A673 (cell line): ENCODE measurements at regions not wholly inside any gene's neighbourhood (a gene's known extent, or its start where the extent isn't known, plus 50 kb on each side); places are given as distances from the start of the nearest gene placed in this dataset.
"Not testable (repeated sequence)": the region's sequence is repeated elsewhere in the genome, so short reads cannot be mapped to it uniquely, and the experiment has no call there.

Source experiments
- BruUV-seq: library from RNA; stranded (reverse); fragments of 400-500 nt; replicated peaks from 2 replicates; lab custom pipeline; 2021; lab: Mats Ljungman, UMichigan
- CTCF ChIA-PET: fragments of 300-600 bp; sonication (Branson Sonifier 250); formaldehyde crosslinking; loops from one replicate; lab custom pipeline; 2022; ENCODE audit warnings: antibody characterized with exemption; lab: Charles Lee
- POLR2A ChIA-PET: fragments of 300-600 bp; sonication (Branson Sonifier 250); formaldehyde crosslinking; loops from one replicate; lab custom pipeline; 2022; ENCODE audit warnings: antibody characterized with exemption; ENCODE audit not compliant: low non-redundant PET; lab: Charles Lee
- DNase-seq: peaks from one replicate; pipeline ENCODE4 v3.0.0-alpha.2; 2015; ENCODE audit warnings: low spot score
- H3K27ac ChIP-seq: fragments of 200-600 bp; sonication (generic); 2 replicates; pipeline ENCODE4 v1.5.1; 2016; ENCODE audit warnings: mixed run types, low read depth, mild to moderate bottlenecking, mixed read lengths, antibody characterized with exemption, low read length; ENCODE audit not compliant: poor library complexity, severe bottlenecking
- H3K27me3 ChIP-seq: fragments of 200-600 bp; sonication (generic); replicated peaks from 2 replicates; pipeline ENCODE4 v1.6.1; 2017; ENCODE audit warnings: mixed run types, low read depth, mild to moderate bottlenecking, mixed read lengths, antibody characterized with exemption, low read length; ENCODE audit not compliant: insufficient read depth, poor library complexity
- H3K36me3 ChIP-seq: fragments of 200-600 bp; sonication (generic); 2 replicates; pipeline ENCODE4 v1.6.1; 2016; ENCODE audit warnings: mixed run types, mild to moderate bottlenecking, mixed read lengths, antibody characterized with exemption, low read length; ENCODE audit not compliant: insufficient read depth, poor library complexity, severe bottlenecking
- H3K4me1 ChIP-seq: fragments of 200-600 bp; sonication (generic); 2 replicates; pipeline ENCODE4 v1.6.1; 2017; ENCODE audit warnings: mixed run types, mild to moderate bottlenecking, mixed read lengths, antibody characterized with exemption, low read length; ENCODE audit not compliant: insufficient read depth, poor library complexity, severe bottlenecking
- H3K4me3 ChIP-seq: fragments of 200-600 bp; sonication (generic); 2 replicates; pipeline ENCODE4 v1.5.1; 2016; ENCODE audit warnings: low read depth, mixed run types, mild to moderate bottlenecking, mixed read lengths, low read length; ENCODE audit not compliant: poor library complexity, severe bottlenecking
- H3K9me3 ChIP-seq: fragments of 200-600 bp; sonication (generic); 2 replicates; pipeline ENCODE4 v1.6.1; 2016; ENCODE audit warnings: mixed run types, low read depth, mild to moderate bottlenecking, mixed read lengths, antibody characterized with exemption, low read length; ENCODE audit not compliant: poor library complexity, severe bottlenecking
- intact Hi-C: fragments of 100-400 bp; cut with micrococcal nuclease; formaldehyde crosslinking; loops from one replicate; pipeline ENCODE4 v1.10.0; 2022; ENCODE audit not compliant: unreplicated experiment
- TF ChIP-seq, protein P1 (sequence below): fragments of 300-800, 200-600 bp; sonication (generic); conservative IDR thresholded peaks from 2 replicates; pipeline ENCODE4 v1.5.1; 2017; ENCODE audit warnings: low read depth, mild to moderate bottlenecking, antibody characterized with exemption, low read length, moderate library complexity, mixed read lengths

DNA sequence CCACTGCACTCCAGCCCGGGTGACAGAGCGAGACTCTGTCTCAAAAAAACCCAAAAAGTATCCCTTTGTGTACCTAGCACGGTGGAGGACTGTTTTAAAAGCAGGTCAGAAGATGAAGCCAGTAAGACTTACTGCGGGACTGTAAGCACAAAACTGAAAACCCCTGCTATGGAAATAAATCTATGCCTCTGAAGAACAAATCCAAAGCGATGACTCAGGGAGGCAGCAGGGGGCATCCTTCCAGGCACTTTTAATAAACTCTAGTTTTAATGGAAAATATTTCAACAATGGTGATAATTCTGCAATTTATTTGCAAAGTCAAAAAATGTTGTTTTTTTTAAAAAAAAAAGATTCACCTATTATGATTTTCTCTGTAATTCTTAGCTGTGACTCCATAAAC, 326.8 kb downstream of the BCL2L11 start:
- BruUV-seq, POLR2A ChIA-PET, H3K27me3 ChIP-seq, H3K27ac ChIP-seq, H3K9me3 ChIP-seq, intact Hi-C loops, H3K36me3 ChIP-seq, H3K4me3 ChIP-seq, CTCF ChIA-PET, DNase-seq, H3K4me1 ChIP-seq: not testable (repeated sequence)
- TF ChIP-seq, protein P1, sequence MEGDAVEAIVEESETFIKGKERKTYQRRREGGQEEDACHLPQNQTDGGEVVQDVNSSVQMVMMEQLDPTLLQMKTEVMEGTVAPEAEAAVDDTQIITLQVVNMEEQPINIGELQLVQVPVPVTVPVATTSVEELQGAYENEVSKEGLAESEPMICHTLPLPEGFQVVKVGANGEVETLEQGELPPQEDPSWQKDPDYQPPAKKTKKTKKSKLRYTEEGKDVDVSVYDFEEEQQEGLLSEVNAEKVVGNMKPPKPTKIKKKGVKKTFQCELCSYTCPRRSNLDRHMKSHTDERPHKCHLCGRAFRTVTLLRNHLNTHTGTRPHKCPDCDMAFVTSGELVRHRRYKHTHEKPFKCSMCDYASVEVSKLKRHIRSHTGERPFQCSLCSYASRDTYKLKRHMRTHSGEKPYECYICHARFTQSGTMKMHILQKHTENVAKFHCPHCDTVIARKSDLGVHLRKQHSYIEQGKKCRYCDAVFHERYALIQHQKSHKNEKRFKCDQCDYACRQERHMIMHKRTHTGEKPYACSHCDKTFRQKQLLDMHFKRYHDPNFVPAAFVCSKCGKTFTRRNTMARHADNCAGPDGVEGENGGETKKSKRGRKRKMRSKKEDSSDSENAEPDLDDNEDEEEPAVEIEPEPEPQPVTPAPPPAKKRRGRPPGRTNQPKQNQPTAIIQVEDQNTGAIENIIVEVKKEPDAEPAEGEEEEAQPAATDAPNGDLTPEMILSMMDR, result 0 out of 2 replicates have a peak, but pooled peaks have one; percentile 23

DNA sequence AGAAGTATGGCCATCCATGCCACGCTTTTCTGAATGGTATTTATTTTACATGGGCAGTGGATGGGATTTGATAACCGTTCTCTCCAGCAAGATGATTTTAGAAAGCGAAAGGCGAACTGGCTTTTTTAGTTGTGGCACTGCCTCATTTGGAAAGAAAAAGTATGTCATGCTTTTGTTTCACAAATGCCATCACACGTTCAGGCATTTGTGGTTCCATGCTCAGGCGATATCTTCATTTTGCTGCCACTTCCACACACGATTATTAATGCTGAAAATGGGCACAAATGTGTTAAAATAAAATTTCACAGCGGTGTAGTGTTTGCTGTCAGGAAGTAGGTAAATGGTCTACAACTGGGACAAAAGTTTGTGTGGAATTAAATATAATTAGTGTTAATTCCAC, 328.1 kb downstream of the BCL2L11 start:
- DNase-seq, BruUV-seq, POLR2A ChIA-PET, CTCF ChIA-PET, H3K9me3 ChIP-seq, H3K4me1 ChIP-seq, H3K27me3 ChIP-seq, H3K27ac ChIP-seq, H3K36me3 ChIP-seq, H3K4me3 ChIP-seq, intact Hi-C loops: not testable (repeated sequence)

DNA sequence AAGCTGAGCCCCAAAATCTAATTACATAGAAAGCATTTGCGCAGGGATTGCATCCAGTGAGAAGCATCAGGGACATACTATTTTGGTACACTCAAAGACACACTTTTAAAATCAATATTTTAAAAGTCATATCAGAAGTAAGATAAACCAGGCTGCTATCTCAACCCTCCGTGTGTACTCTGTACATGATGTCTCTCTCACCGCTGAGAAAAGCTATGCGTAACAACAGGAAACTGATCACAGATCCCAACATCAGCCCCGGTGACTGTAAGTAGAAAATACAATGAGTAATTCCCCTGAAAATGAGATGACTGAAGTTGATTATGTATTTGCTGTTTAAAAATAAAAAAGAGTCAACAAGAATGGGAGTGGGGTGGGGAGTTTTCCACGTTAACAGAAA, 329.8 kb downstream of the BCL2L11 start:
- DNase-seq, H3K4me3 ChIP-seq, H3K27me3 ChIP-seq, H3K36me3 ChIP-seq, H3K27ac ChIP-seq, intact Hi-C loops, BruUV-seq, CTCF ChIA-PET, H3K9me3 ChIP-seq, H3K4me1 ChIP-seq, POLR2A ChIA-PET: not testable (repeated sequence)

DNA sequence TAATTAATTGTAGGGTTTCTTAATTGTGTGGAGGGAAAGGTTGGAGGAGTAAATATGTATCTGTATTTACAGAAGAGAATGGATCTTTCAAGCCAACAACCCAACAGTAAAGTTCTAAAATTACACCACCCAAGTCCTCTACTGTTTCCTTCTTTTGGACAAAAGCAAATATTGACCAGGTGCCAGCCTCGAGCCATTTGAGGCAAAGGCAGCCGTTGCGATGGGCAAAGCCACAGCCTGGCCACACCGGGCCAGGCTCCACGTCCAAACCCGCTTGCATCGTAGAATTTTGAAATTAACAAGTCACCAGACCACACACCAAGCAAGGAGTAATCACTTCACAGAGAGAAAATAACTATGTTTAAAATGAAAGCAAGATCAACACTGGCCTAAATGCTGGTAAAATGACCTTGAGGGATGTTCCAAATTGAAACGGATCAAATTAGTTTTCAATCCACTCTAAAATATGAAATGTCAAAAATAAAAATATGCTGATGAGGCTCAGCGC, 331.0 kb downstream of the BCL2L11 start:
- H3K27me3 ChIP-seq, H3K36me3 ChIP-seq, H3K9me3 ChIP-seq, H3K4me1 ChIP-seq, POLR2A ChIA-PET, H3K4me3 ChIP-seq, H3K27ac ChIP-seq, CTCF ChIA-PET, DNase-seq, BruUV-seq, intact Hi-C loops: not testable (repeated sequence)

DNA sequence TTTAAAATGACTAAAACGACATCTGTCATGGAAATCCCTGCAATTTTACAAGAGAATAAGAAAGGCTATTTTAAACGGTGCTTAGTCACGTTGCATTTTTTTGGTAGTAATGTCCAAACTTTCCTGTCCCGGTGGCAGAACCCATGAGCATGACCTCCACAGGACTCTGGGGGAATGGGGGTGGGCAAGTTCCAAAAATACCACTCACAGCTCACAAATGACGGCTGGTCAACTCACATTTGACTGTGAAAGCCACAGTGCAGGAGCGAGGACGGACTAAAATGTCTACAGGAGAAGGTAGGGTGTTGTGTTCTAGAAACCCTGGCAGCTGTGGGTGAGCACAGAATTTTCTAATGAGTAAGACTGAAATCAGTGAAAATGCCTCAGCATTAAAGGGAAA, 331.5 kb downstream of the BCL2L11 start:
- intact Hi-C loops, BruUV-seq, H3K36me3 ChIP-seq, DNase-seq, CTCF ChIA-PET, POLR2A ChIA-PET, H3K27me3 ChIP-seq, H3K4me3 ChIP-seq, H3K27ac ChIP-seq, H3K4me1 ChIP-seq, H3K9me3 ChIP-seq: not testable (repeated sequence)

DNA sequence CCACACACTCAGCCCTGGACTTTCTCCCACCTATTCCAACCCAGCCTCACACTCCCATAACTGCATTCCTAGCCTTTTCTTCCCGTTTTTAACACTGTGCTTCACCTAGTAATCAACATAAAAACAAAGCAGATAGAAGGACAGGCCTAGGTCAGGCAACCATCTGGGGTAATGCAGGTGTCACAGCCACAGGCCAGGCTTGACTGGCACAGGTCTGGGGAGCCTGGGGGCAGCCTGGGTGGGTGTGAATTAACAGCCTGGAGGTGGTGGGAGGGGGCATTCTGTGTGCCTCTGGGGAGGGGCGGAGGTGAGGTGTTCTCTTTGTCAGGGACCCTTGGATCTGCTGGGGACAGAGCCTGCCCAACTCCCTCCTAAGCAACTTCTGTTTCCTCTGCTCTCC, 332.6 kb downstream of the BCL2L11 start:
- H3K27ac ChIP-seq, BruUV-seq, CTCF ChIA-PET, POLR2A ChIA-PET, H3K27me3 ChIP-seq, intact Hi-C loops, DNase-seq, H3K4me1 ChIP-seq, H3K36me3 ChIP-seq, H3K4me3 ChIP-seq, H3K9me3 ChIP-seq: not testable (repeated sequence)

DNA sequence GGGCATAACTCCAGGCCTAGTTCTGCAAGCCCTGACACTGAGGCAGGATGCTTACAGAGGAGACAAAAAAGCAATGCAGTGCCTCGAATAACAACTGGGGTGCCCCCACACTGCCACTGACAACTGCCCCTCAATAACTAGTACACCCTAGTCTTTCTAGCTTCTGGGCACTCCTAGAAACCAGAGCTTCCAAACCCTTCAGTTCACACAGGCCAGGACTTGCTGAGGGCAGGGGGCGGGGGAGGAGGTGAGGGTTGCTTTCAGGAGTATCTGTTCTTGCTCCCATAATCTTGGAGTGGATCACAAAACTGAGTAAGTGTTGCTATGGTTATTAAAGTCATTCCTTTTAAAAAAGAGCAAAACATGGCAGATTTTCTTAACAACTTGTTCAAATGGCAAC, 333.1 kb downstream of the BCL2L11 start:
- H3K4me1 ChIP-seq, DNase-seq, H3K4me3 ChIP-seq, intact Hi-C loops, H3K27me3 ChIP-seq, H3K36me3 ChIP-seq, POLR2A ChIA-PET, H3K27ac ChIP-seq, CTCF ChIA-PET, H3K9me3 ChIP-seq, BruUV-seq: not testable (repeated sequence)
